GM12864 (cell line): ENCODE measurements at regions not wholly inside any gene's neighbourhood (a gene's known extent, or its start where the extent isn't known, plus 50 kb on each side); places are given as distances from the start of the nearest gene placed in this dataset.

Experiments used
- DNase-seq: peaks from one replicate; pipeline ENCODE4 v3.0.0-alpha.2; 2011; ENCODE audit warnings: low read depth
- H3K4me3 ChIP-seq: 2 replicates; pipeline ENCODE4 v1.5.1; 2011; ENCODE audit warnings: mild to moderate bottlenecking, low read depth, low read length, control low read depth
- CTCF ChIP-seq: IDR thresholded peaks from 2 replicates; pipeline ENCODE4 v1.5.1; 2011; ENCODE audit warnings: low read depth, mild to moderate bottlenecking, moderate library complexity, low read length, control low read depth, inconsistent platforms; ENCODE audit errors: missing control alignments

- no peak for DNase-seq
- no peak overlapping the region for H3K4me3 ChIP-seq
- TF ChIP-seq CTCF, result no peak
These were observed 629.3 kb downstream of the NR2F1-AS1 start for GRCh38 chr5:92951746-92952145.

GRCh38 chr5:92946546-92946945 is 634.5 kb downstream of the NR2F1-AS1 start:
- no peak overlapping the region for H3K4me3 ChIP-seq
- no peak for TF ChIP-seq CTCF
- no peak for DNase-seq

GRCh38 chr5:92945605-92946097 is 635.4 kb downstream of the NR2F1-AS1 start:
- no peak for DNase-seq
- no peak for TF ChIP-seq CTCF
- H3K4me3 ChIP-seq, result no peak overlapping the region

- no peak overlapping the region for H3K4me3 ChIP-seq
- TF ChIP-seq CTCF, result no peak
- no peak for DNase-seq
These were observed 636.0 kb downstream of the NR2F1-AS1 start for GRCh38 chr5:92944903-92945604.

GRCh38 chr5:92944337-92944736 is 636.7 kb downstream of the NR2F1-AS1 start:
- TF ChIP-seq CTCF, result no peak
- no peak for DNase-seq
- no peak overlapping the region for H3K4me3 ChIP-seq

GRCh38 chr5:92942762-92943161 is 638.3 kb downstream of the NR2F1-AS1 start:
- DNase-seq, result no peak
- H3K4me3 ChIP-seq, result no peak overlapping the region
- TF ChIP-seq CTCF, result no peak

GRCh38 chr5:92941806-92942205 is 639.2 kb downstream of the NR2F1-AS1 start:
- H3K4me3 ChIP-seq, result no peak overlapping the region
- TF ChIP-seq CTCF, result no peak
- DNase-seq, result no peak
